HEK293T (cell line): ENCODE measurements at regions not wholly inside any gene's neighbourhood (a gene's known extent, or its start where the extent isn't known, plus 50 kb on each side); places are given as distances from the start of the nearest gene placed in this dataset.

Experiments
- BHLHE40 ChIP-seq: fragments of 450-650 bp; IDR thresholded peaks from 2 replicates; pipeline ENCODE4 v1.6.1; 2016; ENCODE audit warnings: mild to moderate bottlenecking, moderate library complexity, borderline replicate concordance
- CTBP1 ChIP-seq: fragments of 450-650 bp; IDR thresholded peaks from 2 replicates; pipeline ENCODE4 v1.6.1; 2016; ENCODE audit warnings: borderline replicate concordance
- FOXA1 ChIP-seq: fragments of 450-650 bp; IDR thresholded peaks from 2 replicates; pipeline ENCODE4 v1.6.1; 2016; ENCODE audit warnings: mild to moderate bottlenecking
- FOXM1 ChIP-seq: fragments of 450-650 bp; IDR thresholded peaks from 2 replicates; pipeline ENCODE4 v1.6.1; 2017; ENCODE audit warnings: mild to moderate bottlenecking, borderline replicate concordance
- L3MBTL2 ChIP-seq: fragments of 450-650 bp; conservative IDR thresholded peaks from 2 replicates; pipeline ENCODE4 v1.6.1; 2016; ENCODE audit warnings: mild to moderate bottlenecking
- TARDBP ChIP-seq: fragments of 450-650 bp; IDR thresholded peaks from 2 replicates; pipeline ENCODE4 v1.6.1; 2016
- TF ChIP-seq, protein P1 (sequence below): fragments of 450-650 bp; IDR thresholded peaks from 2 replicates; pipeline ENCODE4 v1.6.1; 2016

GRCh38 chr10:69685426-69685801, 55.4 kb downstream of the FAM241B start:
- TF ChIP-seq TARDBP: no peak
- no peak for TF ChIP-seq BHLHE40
- no peak for TF ChIP-seq FOXM1
- no peak for TF ChIP-seq CTBP1
- TF ChIP-seq FOXA1: no peak
- no peak for TF ChIP-seq L3MBTL2
- TF ChIP-seq, protein P1, sequence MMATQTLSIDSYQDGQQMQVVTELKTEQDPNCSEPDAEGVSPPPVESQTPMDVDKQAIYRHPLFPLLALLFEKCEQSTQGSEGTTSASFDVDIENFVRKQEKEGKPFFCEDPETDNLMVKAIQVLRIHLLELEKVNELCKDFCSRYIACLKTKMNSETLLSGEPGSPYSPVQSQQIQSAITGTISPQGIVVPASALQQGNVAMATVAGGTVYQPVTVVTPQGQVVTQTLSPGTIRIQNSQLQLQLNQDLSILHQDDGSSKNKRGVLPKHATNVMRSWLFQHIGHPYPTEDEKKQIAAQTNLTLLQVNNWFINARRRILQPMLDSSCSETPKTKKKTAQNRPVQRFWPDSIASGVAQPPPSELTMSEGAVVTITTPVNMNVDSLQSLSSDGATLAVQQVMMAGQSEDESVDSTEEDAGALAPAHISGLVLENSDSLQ: no peak
